PFSK-1 (cell line): ENCODE measurements at regions not wholly inside any gene's neighbourhood (a gene's known extent, or its start where the extent isn't known, plus 50 kb on each side); places are given as distances from the start of the nearest gene placed in this dataset.

Experiments used
- FOXP2 ChIP-seq: optimal IDR thresholded peaks from 2 replicates; pipeline ENCODE3; 2011; ENCODE audit warnings: borderline replicate concordance, control low read depth, inconsistent platforms; ENCODE audit not compliant: insufficient read depth; ENCODE audit errors: extremely low read length, extremely low read depth
- POLR2AphosphoS5 ChIP-seq: IDR thresholded peaks from 2 replicates; pipeline ENCODE4 v1.6.1; 2012; ENCODE audit warnings: low read depth, mild to moderate bottlenecking, control low read depth, low read length, moderate library complexity
- SIN3A ChIP-seq: IDR thresholded peaks from 2 replicates; pipeline ENCODE4 v1.6.1; 2012; ENCODE audit warnings: mild to moderate bottlenecking, low read length, moderate library complexity, borderline replicate concordance; ENCODE audit not compliant: insufficient read depth
- TAF1 ChIP-seq: IDR thresholded peaks from 2 replicates; pipeline ENCODE4 v1.6.1; 2012; ENCODE audit warnings: low read length, control low read depth, borderline replicate concordance; ENCODE audit not compliant: insufficient read depth
- TF ChIP-seq, protein P1 (sequence below), 2 experiments: IDR thresholded peaks; 2 replicates each; pipeline versions ENCODE4 v1.6.1 to v1.8.0; 2011 to 2012; ENCODE audit warnings: low read depth in 2 of 2, low read length in 2 of 2, control low read depth in 1 of 2, inconsistent platforms in 1 of 2, mild to moderate bottlenecking in 1 of 2, moderate library complexity in 1 of 2; ENCODE audit not compliant: insufficient read depth in 1 of 2

DNA sequence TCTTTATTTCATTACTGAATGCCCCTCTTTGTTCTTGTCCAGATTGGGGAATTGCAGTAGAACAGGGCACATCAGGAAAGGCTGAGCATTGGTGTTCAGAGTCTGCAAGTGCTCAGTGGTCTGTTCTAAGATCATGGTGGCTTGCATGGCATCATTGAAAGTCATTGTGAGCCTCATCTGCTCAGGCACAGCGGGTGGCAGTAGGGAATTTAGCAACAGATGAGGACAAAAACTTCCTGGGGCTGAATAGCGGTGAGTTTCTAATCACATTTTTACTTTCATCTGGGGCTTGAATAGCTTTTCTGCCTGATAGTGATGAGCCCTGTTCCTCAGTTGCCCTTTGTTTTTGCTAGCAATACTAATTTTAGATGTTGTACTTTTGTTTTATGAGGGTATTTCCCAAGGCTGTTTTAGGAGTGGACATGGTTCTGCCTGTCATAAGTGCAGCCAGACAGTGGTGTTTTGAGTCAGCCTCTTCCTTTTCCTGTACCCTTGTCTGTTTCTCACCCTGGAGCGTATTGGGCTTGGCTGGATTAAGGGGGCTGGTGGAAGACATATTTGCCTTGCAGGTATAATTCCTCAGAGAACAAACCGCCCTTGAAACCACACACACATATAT is 127.2 kb upstream of the IL12A start:
- TF ChIP-seq SIN3A = no peak
- no peak for TF ChIP-seq TAF1
- TF ChIP-seq, protein P1, sequence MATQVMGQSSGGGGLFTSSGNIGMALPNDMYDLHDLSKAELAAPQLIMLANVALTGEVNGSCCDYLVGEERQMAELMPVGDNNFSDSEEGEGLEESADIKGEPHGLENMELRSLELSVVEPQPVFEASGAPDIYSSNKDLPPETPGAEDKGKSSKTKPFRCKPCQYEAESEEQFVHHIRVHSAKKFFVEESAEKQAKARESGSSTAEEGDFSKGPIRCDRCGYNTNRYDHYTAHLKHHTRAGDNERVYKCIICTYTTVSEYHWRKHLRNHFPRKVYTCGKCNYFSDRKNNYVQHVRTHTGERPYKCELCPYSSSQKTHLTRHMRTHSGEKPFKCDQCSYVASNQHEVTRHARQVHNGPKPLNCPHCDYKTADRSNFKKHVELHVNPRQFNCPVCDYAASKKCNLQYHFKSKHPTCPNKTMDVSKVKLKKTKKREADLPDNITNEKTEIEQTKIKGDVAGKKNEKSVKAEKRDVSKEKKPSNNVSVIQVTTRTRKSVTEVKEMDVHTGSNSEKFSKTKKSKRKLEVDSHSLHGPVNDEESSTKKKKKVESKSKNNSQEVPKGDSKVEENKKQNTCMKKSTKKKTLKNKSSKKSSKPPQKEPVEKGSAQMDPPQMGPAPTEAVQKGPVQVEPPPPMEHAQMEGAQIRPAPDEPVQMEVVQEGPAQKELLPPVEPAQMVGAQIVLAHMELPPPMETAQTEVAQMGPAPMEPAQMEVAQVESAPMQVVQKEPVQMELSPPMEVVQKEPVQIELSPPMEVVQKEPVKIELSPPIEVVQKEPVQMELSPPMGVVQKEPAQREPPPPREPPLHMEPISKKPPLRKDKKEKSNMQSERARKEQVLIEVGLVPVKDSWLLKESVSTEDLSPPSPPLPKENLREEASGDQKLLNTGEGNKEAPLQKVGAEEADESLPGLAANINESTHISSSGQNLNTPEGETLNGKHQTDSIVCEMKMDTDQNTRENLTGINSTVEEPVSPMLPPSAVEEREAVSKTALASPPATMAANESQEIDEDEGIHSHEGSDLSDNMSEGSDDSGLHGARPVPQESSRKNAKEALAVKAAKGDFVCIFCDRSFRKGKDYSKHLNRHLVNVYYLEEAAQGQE (IDR thresholded peaks at IDR 0.05; ENCODE audit: insufficient read depth in 1 of 2, low read depth in 2 of 2, low read length in 2 of 2) = no peak
- no peak for TF ChIP-seq FOXP2
- no peak for TF ChIP-seq POLR2AphosphoS5

DNA sequence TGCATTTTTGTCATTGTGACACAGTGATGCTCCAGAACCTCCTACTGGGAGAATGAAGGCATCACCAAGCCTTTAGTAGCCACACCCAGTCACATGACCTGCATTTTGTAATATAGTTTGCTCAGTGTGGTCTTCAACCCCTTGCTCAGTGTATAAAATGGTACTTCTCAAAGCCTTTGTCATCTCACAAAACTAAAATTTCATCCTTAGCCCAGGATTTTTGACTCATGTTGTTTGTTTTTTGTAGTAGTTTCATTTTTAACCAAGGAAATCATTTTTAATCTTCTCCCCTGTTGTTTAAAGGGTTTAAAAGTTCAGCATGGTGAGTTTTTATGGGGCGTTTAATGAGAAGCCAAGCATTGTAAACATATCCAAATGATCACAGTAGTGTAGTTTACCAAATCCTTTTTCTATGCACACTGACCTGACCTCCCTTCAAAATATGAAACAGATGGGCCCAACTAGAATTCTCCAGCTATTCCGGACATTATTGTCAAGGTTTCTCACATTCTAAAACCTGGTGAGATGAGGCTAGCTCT is 123.5 kb upstream of the IL12A start:
- TF ChIP-seq POLR2AphosphoS5 = no peak
- TF ChIP-seq FOXP2 = no peak
- no peak for TF ChIP-seq TAF1
- no peak for TF ChIP-seq SIN3A
- TF ChIP-seq, protein P1 (IDR thresholded peaks at IDR 0.05; ENCODE audit: insufficient read depth in 1 of 2, low read depth in 2 of 2, low read length in 2 of 2) = no peak

DNA sequence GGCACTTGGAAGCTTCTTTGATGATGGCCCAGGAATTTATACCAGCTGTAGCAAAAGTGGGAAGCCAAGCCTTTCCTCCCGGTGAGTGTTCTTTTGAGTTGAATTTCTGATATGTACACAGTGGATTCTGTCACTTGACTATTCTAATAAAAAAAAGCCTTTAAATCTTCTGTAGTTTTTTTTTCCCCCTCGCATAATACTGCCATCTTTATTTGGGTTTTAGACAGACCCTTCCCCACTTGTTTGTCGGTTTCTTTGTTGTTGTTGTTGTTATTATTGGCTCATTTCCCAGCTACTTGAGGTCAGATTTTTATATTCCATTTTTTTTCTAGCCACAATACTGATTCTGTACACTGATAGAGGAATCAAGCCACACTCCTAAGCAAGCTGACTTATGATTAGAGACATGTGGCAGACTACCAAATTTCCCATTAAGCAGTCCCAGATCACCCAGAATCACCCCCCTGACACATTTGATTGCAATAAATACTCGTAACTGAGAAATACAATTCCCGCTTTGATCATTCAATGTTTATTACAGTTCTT is 122.4 kb upstream of the IL12A start:
- TF ChIP-seq TAF1 (no peak), POLR2AphosphoS5 (no peak), FOXP2 (no peak), SIN3A (no peak)
- TF ChIP-seq, protein P1 (IDR thresholded peaks at IDR 0.05; ENCODE audit: insufficient read depth in 1 of 2, low read depth in 2 of 2, low read length in 2 of 2) = no peak

DNA sequence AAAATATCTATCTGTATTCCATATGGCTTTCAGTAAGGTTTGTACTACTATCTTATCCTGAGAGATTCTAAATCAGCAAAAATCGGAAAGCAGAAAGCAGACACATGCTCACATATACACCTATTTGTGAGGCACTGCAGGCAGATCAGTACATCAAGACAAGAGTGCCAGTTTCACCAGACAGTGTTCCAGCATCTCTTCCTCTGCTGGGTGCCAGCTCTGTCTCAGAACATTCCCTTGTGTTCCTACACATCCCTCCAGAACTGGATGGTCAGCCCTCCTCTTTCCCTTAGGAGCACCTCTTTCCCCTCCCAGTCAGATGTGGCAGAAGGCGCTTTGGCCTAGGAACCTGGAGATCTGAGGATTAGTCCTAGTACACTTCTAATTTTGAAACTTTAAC is 121.3 kb upstream of the IL12A start:
- no peak for TF ChIP-seq SIN3A
- no peak for TF ChIP-seq POLR2AphosphoS5
- no peak for TF ChIP-seq FOXP2
- TF ChIP-seq TAF1 = no peak
- TF ChIP-seq, protein P1 (IDR thresholded peaks at IDR 0.05; ENCODE audit: insufficient read depth in 1 of 2, low read depth in 2 of 2, low read length in 2 of 2) = no peak
